Lower leg skin (tissue), 3 donors: ENCODE measurements at regions not wholly inside any gene's neighbourhood (a gene's known extent, or its start where the extent isn't known, plus 50 kb on each side); places are given as distances from the start of the nearest gene placed in this dataset.

Experiments used
- CTCF ChIP-seq, 3 donors: fragments of 450-650 bp; IDR thresholded peaks; one replicate each; pipeline ENCODE4 v1.5.1; 2016; ENCODE audit warnings: antibody characterized with exemption in 3 of 3, mild to moderate bottlenecking in 3 of 3, moderate library complexity in 2 of 3
- POLR2A ChIP-seq, 2 donors: fragments of 450-650 bp; IDR thresholded peaks; one replicate each; pipeline ENCODE4 v1.6.1; 2016 to 2017; ENCODE audit warnings: antibody characterized with exemption in 2 of 2, mild to moderate bottlenecking in 1 of 2, moderate library complexity in 1 of 2

GRCh38 chr13:33918199-33918932 lies 100.4 kb downstream of the RFC3 start:
- no peak for TF ChIP-seq CTCF (IDR thresholded peaks at IDR 0.05)
- no peak for TF ChIP-seq POLR2A (IDR thresholded peaks at IDR 0.05)
